ENCODE measurements at regions not wholly inside any gene's neighbourhood (a gene's known extent, or its start where the extent isn't known, plus 50 kb on each side); places are given as distances from the start of the nearest gene placed in this dataset.
"Not testable (repeated sequence)": the region's sequence is repeated elsewhere in the genome, so short reads cannot be mapped to it uniquely, and the experiment has no call there.

DNA sequence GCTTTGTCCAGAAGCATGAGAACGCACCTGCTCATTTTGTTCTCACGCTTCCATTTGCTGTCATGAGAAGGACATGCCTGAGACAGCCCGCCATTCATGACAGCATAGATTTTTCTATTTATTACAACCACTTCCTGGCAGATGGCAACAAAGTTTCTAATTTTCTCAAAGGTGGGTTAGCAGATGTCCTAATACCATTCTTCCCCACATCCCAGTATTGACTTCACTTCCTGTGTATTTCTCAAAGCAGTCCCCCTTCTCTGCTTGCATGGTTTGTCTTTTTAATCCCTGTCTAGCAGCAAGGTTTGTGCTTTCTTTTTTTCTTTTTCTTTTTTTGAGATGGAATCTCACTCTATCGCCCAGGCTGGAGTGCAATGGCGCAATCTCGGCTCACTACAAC is 94.3 kb downstream of the ISX start:
- no peaks in the 10 kb centered on the region for H3K9me3 Mint-ChIP-seq
- CTCF ChIA-PET: interaction anchor here (0.6 to 1.4 kb wide), 2 partner anchors 10 to 19 kb away, joined by 3 read pairs; no protein-coding TSS in a partner anchor
- peaks cover 19% of the 10 kb centered on the region for H3K27me3 Mint-ChIP-seq

GRCh38 chr22:35165896-35166295 is 91.4 kb upstream of the HMGXB4 start:
- H3K4me3 Mint-ChIP-seq; H3K4me1 Mint-ChIP-seq (ENCODE audit: low read depth); H3K27ac Mint-ChIP-seq; H3K36me3 Mint-ChIP-seq; intact Hi-C loops (cut with micrococcal nuclease); CTCF ChIA-PET; POLR2A ChIA-PET; DNase-seq; H3K9me3 Mint-ChIP-seq: not testable (repeated sequence)
- H3K27me3 Mint-ChIP-seq: peaks cover 11% of the 10 kb centered on the region

More for the DNA sequence above, 94.3 kb downstream of the ISX start:
- intact Hi-C loops (cut with micrococcal nuclease): no loop called here
- no peak overlapping the region for H3K27ac Mint-ChIP-seq
- H3K4me3 Mint-ChIP-seq: no peak overlapping the region
- no peak for DNase-seq
- H3K36me3 Mint-ChIP-seq: no peaks in the 10 kb centered on the region
- no peaks in the 10 kb centered on the region for H3K4me1 Mint-ChIP-seq (ENCODE audit: low read depth)
- POLR2A ChIA-PET: no interaction called here

DNA sequence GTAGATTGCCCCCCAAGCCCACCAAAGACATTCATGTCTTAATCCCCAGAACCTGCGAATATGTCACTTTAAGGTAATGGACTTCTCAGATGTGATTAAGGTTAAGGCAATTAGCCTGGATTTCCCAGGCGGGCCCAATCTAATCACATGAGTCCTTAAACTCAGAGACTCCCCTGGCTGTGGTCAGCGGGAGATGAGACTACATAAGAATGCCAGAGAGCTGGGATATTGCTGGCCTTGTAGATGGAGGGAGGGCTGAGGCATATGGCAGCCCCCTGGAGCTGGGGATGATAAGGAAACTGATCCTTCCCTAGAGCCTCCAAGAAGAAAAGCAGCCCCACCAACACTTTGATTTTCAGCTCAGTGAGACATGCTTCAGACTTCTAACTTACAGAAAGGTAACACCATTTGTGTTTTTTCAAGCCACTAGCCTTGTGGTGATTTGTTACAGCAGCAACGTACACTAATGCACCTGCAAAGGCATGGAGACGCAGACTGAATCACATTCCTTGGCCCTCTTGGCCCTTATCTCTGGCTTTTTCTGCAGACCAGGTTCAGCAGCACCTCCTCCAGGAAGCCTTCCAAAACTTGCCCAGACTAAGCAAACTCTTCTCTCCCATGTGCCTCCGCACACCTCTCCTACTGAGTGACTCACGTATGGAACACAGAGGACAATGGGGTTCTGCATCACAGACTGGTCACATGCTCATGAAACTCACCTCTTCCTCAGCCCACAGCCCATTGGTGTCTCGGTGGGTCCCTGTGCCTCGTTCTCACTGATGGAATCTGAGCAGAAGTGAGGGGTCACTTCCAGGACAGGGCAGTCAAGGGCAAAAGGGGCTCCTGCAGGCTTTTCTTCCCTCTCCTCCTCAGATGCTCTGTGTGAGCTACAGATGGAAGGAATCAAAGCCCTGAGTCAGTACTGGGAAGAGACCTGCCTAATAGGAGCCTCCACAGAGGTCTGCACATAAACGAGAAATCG is 86.3 kb upstream of the HMGXB4 start:
- DNase-seq: no peak
- intact Hi-C loops (cut with micrococcal nuclease): no loop called here
- Mint-ChIP-seq H3K4me1 (ENCODE audit: low read depth) (no peaks in the 10 kb centered on the region), H3K4me3 (no peak overlapping the region), H3K27me3 (peaks cover 7% of the 10 kb centered on the region), H3K36me3 (no peaks in the 10 kb centered on the region), H3K9me3 (no peaks in the 10 kb centered on the region), H3K27ac (no peak overlapping the region)
- POLR2A ChIA-PET: no interaction called here
- CTCF ChIA-PET: interaction anchor here (1.2 kb wide), 1 partner anchor 20 kb away, joined by 3 read pairs; no protein-coding TSS in a partner anchor

DNA sequence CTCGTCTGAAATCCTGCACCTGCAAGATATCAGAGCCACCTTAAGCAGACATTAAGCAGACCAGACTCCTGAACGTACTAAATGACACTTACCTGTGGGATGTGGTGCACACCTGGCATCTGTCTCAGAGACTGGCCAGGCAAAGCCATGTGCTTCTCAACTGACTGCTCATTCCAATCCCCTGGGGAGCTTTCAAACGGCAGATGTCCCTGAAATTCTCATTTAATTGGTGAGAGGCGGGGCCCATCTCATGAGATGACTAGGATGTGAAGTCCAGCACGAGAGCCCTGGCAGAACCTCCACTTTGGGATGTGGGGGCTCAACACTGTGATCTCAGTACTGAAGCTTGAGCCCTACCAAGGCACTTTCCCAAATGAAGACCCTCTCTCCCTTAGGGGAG is 84.9 kb upstream of the HMGXB4 start:
- intact Hi-C loops (cut with micrococcal nuclease): no loop called here
- CTCF ChIA-PET: no interaction called here
- POLR2A ChIA-PET: no interaction called here
- Mint-ChIP-seq H3K36me3 (no peaks in the 10 kb centered on the region), H3K4me1 (ENCODE audit: low read depth) (no peaks in the 10 kb centered on the region), H3K4me3 (no peak overlapping the region), H3K27me3 (peaks cover 14% of the 10 kb centered on the region), H3K27ac (no peak overlapping the region), H3K9me3 (no peaks in the 10 kb centered on the region)
- no peak for DNase-seq

GRCh38 chr22:35173655-35174054 is 83.6 kb upstream of the HMGXB4 start:
- POLR2A ChIA-PET: no interaction called here
- Mint-ChIP-seq H3K4me3 (no peak overlapping the region), H3K4me1 (ENCODE audit: low read depth) (no peaks in the 10 kb centered on the region), H3K27me3 (peaks cover 15% of the 10 kb centered on the region), H3K27ac (no peak overlapping the region), H3K36me3 (no peaks in the 10 kb centered on the region), H3K9me3 (no peaks in the 10 kb centered on the region)
- DNase-seq: no peak
- CTCF ChIA-PET: no interaction called here
- intact Hi-C loops (cut with micrococcal nuclease): no loop called here

- POLR2A ChIA-PET: no interaction called here
- CTCF ChIA-PET: no interaction called here
These were observed 82.8 kb upstream of the HMGXB4 start for GRCh38 chr22:35174401-35175038.

DNA sequence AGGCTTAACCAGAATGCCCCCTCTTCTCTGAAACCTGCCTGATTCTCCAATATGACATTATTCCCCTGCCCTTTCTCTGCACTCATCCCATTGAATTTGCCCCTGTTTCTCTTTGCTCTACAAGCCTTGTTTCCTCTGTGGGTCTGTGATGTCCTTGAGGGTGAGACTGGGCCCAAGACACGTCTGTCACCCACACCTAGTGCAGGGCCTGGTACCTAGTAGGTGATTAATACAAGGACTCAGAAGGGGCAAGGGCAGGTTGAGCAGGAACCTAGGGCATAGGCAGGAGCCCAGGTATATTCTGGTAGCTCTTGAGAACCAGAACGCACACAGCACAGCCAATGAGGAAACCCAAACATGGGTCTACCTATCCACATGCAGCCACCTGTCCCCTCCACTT is 81.9 kb upstream of the HMGXB4 start:
- no peak for DNase-seq
- Mint-ChIP-seq H3K36me3 (no peaks in the 10 kb centered on the region), H3K9me3 (no peaks in the 10 kb centered on the region), H3K4me3 (no peak overlapping the region), H3K27ac (no peak overlapping the region), H3K4me1 (ENCODE audit: low read depth) (no peaks in the 10 kb centered on the region), H3K27me3 (peaks cover 17% of the 10 kb centered on the region)
- intact Hi-C loops (cut with micrococcal nuclease): no loop called here
- CTCF ChIA-PET: no interaction called here
- POLR2A ChIA-PET: no interaction called here

More at GRCh38 chr22:35174401-35175038, 82.8 kb upstream of the HMGXB4 start:
- intact Hi-C loops (cut with micrococcal nuclease): no loop called here
- H3K9me3 Mint-ChIP-seq: no peaks in the 10 kb centered on the region
- H3K4me1 Mint-ChIP-seq (ENCODE audit: low read depth): no peaks in the 10 kb centered on the region
- no peak for DNase-seq
- peaks cover 17% of the 10 kb centered on the region for H3K27me3 Mint-ChIP-seq
- H3K27ac Mint-ChIP-seq: no peak overlapping the region
- H3K4me3 Mint-ChIP-seq: no peak overlapping the region
- no peaks in the 10 kb centered on the region for H3K36me3 Mint-ChIP-seq

- H3K27ac Mint-ChIP-seq: no peak overlapping the region
- no peak overlapping the region for H3K4me3 Mint-ChIP-seq
- no peaks in the 10 kb centered on the region for H3K9me3 Mint-ChIP-seq
- DNase-seq: no peak
- POLR2A ChIA-PET: no interaction called here
- intact Hi-C loops (cut with micrococcal nuclease): no loop called here
- H3K27me3 Mint-ChIP-seq: peaks cover 19% of the 10 kb centered on the region
- H3K4me1 Mint-ChIP-seq (ENCODE audit: low read depth): no peaks in the 10 kb centered on the region
- CTCF ChIA-PET: interaction anchor here (0.9 kb wide), 1 partner anchor 27 kb away, joined by 3 read pairs; no protein-coding TSS in a partner anchor
- H3K36me3 Mint-ChIP-seq: no peaks in the 10 kb centered on the region
These were observed 79.5 kb upstream of the HMGXB4 start for GRCh38 chr22:35177811-35178210.

- Mint-ChIP-seq H3K9me3 (no peaks in the 10 kb centered on the region), H3K4me3 (no peak overlapping the region), H3K27me3 (peaks cover 21% of the 10 kb centered on the region), H3K36me3 (no peaks in the 10 kb centered on the region), H3K4me1 (ENCODE audit: low read depth) (no peaks in the 10 kb centered on the region), H3K27ac (no peak overlapping the region)
- CTCF ChIA-PET: no interaction called here
- intact Hi-C loops (cut with micrococcal nuclease): no loop called here
- POLR2A ChIA-PET: no interaction called here
- no peak for DNase-seq
These were observed 78.8 kb upstream of the HMGXB4 start for GRCh38 chr22:35178446-35178845.

DNA sequence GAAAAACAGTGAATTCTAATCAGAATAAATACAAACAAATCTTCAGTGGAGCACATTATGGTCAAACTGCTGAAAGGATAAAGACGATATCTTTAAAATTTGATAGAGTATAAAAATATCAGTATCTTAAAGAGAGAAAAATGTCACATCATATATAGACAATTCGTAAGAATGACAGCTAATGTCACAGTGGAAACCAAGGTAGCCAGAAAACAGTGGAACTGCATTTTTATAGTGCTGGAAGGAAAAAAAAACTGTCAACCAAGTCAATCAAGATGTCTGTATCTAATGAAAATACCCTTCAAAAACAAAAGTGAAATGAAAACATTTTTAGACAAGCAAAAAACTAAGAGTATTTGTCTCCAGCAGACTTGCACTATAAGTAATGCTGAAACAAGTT is 73.4 kb upstream of the HMGXB4 start:
- ChIA-PET POLR2A (no interaction called here), CTCF (no interaction called here)
- no peak overlapping the region for H3K4me3 Mint-ChIP-seq
- H3K27me3 Mint-ChIP-seq: peaks cover 10% of the 10 kb centered on the region
- H3K4me1 Mint-ChIP-seq (ENCODE audit: low read depth): no peaks in the 10 kb centered on the region
- DNase-seq: no peak
- intact Hi-C loops (cut with micrococcal nuclease): no loop called here
- peaks cover 3% of the 10 kb centered on the region for H3K9me3 Mint-ChIP-seq
- H3K36me3 Mint-ChIP-seq: peaks cover 1% of the 10 kb centered on the region
- H3K27ac Mint-ChIP-seq: no peak overlapping the region

- H3K9me3 Mint-ChIP-seq: peaks cover 13% of the 10 kb centered on the region
These were observed 70.8 kb upstream of the HMGXB4 start for GRCh38 chr22:35186492-35186891.

DNA sequence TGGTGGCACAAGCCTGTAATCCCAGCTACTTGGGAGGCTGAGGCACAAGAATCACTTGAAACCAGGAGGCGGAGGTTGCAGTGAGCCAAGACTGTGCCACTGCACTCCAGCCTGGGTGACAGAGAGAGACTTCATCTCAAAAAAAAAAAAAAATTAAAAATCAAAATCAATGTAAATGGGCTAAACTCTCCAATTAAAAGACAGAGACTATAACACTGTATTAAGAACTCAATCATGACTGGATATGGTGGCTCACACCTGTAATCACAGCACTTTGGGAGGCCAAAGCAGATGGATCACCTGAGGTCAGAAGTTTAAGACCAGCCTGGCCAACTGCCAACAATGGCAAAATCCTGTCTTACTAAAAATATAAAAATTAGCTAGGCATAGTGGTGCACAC is 68.4 kb upstream of the HMGXB4 start:
- H3K27ac Mint-ChIP-seq; H3K4me3 Mint-ChIP-seq; DNase-seq; CTCF ChIA-PET; H3K36me3 Mint-ChIP-seq; H3K4me1 Mint-ChIP-seq (ENCODE audit: low read depth); POLR2A ChIA-PET; H3K27me3 Mint-ChIP-seq; intact Hi-C loops (cut with micrococcal nuclease): not testable (repeated sequence)
- H3K9me3 Mint-ChIP-seq: peaks cover 13% of the 10 kb centered on the region

More at GRCh38 chr22:35186492-35186891, 70.8 kb upstream of the HMGXB4 start:
- intact Hi-C loops (cut with micrococcal nuclease): no loop called here
- Mint-ChIP-seq H3K27me3 (peaks cover 2% of the 10 kb centered on the region), H3K36me3 (peaks cover 1% of the 10 kb centered on the region), H3K4me3 (no peak overlapping the region), H3K27ac (no peak overlapping the region), H3K4me1 (ENCODE audit: low read depth) (no peaks in the 10 kb centered on the region)
- no peak for DNase-seq
- ChIA-PET CTCF (no interaction called here), POLR2A (no interaction called here)

DNA sequence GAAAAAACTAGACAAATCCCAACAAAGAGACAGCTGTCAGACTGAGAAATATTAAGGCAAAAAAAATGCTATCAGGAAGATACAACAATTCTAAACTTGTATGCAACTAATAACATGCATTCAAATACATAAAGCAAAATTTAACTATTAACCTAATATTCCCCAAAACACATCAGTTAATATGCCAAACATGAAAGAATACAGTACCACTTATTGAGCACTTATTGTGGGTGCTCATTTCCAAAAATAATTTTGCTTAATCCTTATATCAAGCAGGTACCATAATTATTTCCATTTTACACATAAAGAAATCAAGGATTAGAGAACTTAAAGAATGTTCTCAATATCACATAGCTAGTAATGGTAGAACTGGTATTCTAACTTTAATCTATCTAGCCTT is 67.7 kb upstream of the HMGXB4 start:
- Mint-ChIP-seq H3K27me3 (no peaks in the 10 kb centered on the region), H3K4me1 (ENCODE audit: low read depth) (no peaks in the 10 kb centered on the region), H3K27ac (no peak overlapping the region), H3K4me3 (no peak overlapping the region), H3K36me3 (peaks cover 1% of the 10 kb centered on the region), H3K9me3 (peaks cover 13% of the 10 kb centered on the region)
- no peak for DNase-seq
- intact Hi-C loops (cut with micrococcal nuclease): no loop called here
- POLR2A ChIA-PET: no interaction called here
- CTCF ChIA-PET: no interaction called here
